GM12878 (cell line): ENCODE measurements at regions not wholly inside any gene's neighbourhood (a gene's known extent, or its start where the extent isn't known, plus 50 kb on each side); places are given as distances from the start of the nearest gene placed in this dataset.

Source experiments
- ATAC-seq: fragments of 200-7000 bp; cut with Tn5 transposase; 3 replicates; pipeline ENCODE4 v1.9.1; 2020; ENCODE audit warnings: mild to moderate bottlenecking, moderate library complexity
- BruUV-seq: library from RNA; stranded (reverse); fragments of 400-500 nt; replicated peaks from 2 replicates; lab custom pipeline; 2021; lab: Mats Ljungman, UMichigan
- CTCF ChIA-PET: fragments of 300-600 bp; sonication (Branson Sonifier 250); formaldehyde crosslinking; extraction: SDS; loops from one replicate; lab custom pipeline; 2021; ENCODE audit warnings: inconsistent platforms; lab: Yijun Ruan, JAX
- POLR2A ChIA-PET: fragments of 350-600 bp; formaldehyde crosslinking; extraction: SDS; loops from one replicate; lab custom pipeline; 2021; ENCODE audit warnings: inconsistent platforms; lab: Charles Lee
- RAD21 ChIA-PET: fragments of 300-600 bp; sonication (Branson Sonifier 250); formaldehyde crosslinking; loops from one replicate; lab custom pipeline; 2023; ENCODE audit warnings: antibody characterized with exemption; ENCODE audit not compliant: unreplicated experiment; lab: Charles Lee
- SMC1A ChIA-PET: fragments of 300-600 bp; sonication (Branson Sonifier 250); formaldehyde crosslinking; loops from one replicate; lab custom pipeline; 2023; ENCODE audit not compliant: unreplicated experiment, uncharacterized antibody; lab: Charles Lee
- DNase-seq: peaks from one replicate; pipeline ENCODE4 v3.0.0-alpha.2; 2011; ENCODE audit warnings: low read depth, low spot score
- FAIRE-seq: peaks from 3 replicates; lab custom pipeline; 2011; peaks lifted over from hg19 to GRCh38; lab: Jason Lieb, UNC
- H2AFZ ChIP-seq: 2 replicates; pipeline ENCODE4 v1.6.0; 2011; ENCODE audit warnings: low read depth, low read length, control low read depth; ENCODE audit not compliant: control insufficient read depth
- H3K27ac ChIP-seq: 2 replicates; pipeline ENCODE4 v1.5.1; 2011; ENCODE audit warnings: control low read depth; ENCODE audit not compliant: control insufficient read depth, insufficient read depth
- H3K27me3 ChIP-seq, 2 experiments: replicated peaks in 1 of 2; 2 replicates each; pipeline versions ENCODE4 v1.6.0 to v1.6.1; 2011; ENCODE audit warnings: low read length in 1 of 2; ENCODE audit not compliant: control insufficient read depth in 2 of 2, insufficient read depth in 2 of 2
- H3K36me3 ChIP-seq, 2 experiments: 2 replicates each; pipeline ENCODE4 v1.5.1; 2011; ENCODE audit warnings: low read length in 1 of 2; ENCODE audit not compliant: control insufficient read depth in 2 of 2, insufficient read depth in 2 of 2
- H3K4me1 ChIP-seq: 2 replicates; pipeline ENCODE4 v1.6.1; 2011; ENCODE audit warnings: mild to moderate bottlenecking, low read length, moderate library complexity, mixed read lengths; ENCODE audit not compliant: control insufficient read depth, insufficient read depth
- H3K4me2 ChIP-seq: 2 replicates; pipeline ENCODE4 v1.6.0; 2011; ENCODE audit warnings: control low read depth; ENCODE audit not compliant: control insufficient read depth, insufficient read depth
- H3K4me3 ChIP-seq: fragments of 200-600 bp; sonication (generic); 2 replicates; pipeline ENCODE4 v1.5.1; 2016
- H3K79me2 ChIP-seq: 2 replicates; pipeline ENCODE4 v1.6.0; 2011; ENCODE audit warnings: low read length; ENCODE audit not compliant: control insufficient read depth, insufficient read depth
- H3K9ac ChIP-seq: 2 replicates; pipeline ENCODE4 v1.8.0; 2011; ENCODE audit warnings: low read length, control low read depth, mixed read lengths; ENCODE audit not compliant: control insufficient read depth, insufficient read depth
- H3K9me3 ChIP-seq: replicated peaks from 3 replicates; pipeline ENCODE4 v1.5.1; 2011; ENCODE audit warnings: mild to moderate bottlenecking, low read length; ENCODE audit not compliant: control insufficient read depth, insufficient read depth
- H4K20me1 ChIP-seq: 2 replicates; pipeline ENCODE4 v1.6.0; 2011; ENCODE audit not compliant: control insufficient read depth, insufficient read depth
- BCLAF1 ChIP-seq: fragments of 450-650 bp; IDR thresholded peaks from 2 replicates; pipeline ENCODE4 v1.6.1; 2017; ENCODE audit warnings: antibody characterized with exemption, mild to moderate bottlenecking, moderate library complexity
- HSF1 ChIP-seq: fragments of 150-350 bp; IDR thresholded peaks from 2 replicates; pipeline ENCODE4 v1.6.1; 2014; ENCODE audit warnings: mild to moderate bottlenecking, low read depth, low read length
- NFYA ChIP-seq: IDR thresholded peaks from 2 replicates; pipeline ENCODE4 v1.6.1; 2011; ENCODE audit warnings: low read depth, mild to moderate bottlenecking, low read length, improper control_type of control experiment, borderline replicate concordance
- PBX3 ChIP-seq: IDR thresholded peaks from 2 replicates; pipeline ENCODE4 v1.6.1; 2011; ENCODE audit warnings: mild to moderate bottlenecking, low read depth, low read length, moderate library complexity; ENCODE audit not compliant: insufficient replicate concordance
- POLR2A ChIP-seq: IDR thresholded peaks from 2 replicates; pipeline ENCODE4 v1.6.1; 2011; ENCODE audit warnings: low read depth, mild to moderate bottlenecking, low read length
- POLR2AphosphoS2 ChIP-seq: IDR thresholded peaks from 2 replicates; pipeline ENCODE4 v1.6.1; 2011; ENCODE audit warnings: low read depth, mild to moderate bottlenecking, low read length, improper control_type of control experiment, moderate library complexity
- RCOR1 ChIP-seq: conservative IDR thresholded peaks from 2 replicates; pipeline ENCODE4 v1.6.1; 2012; ENCODE audit warnings: low read depth, low read length, improper control_type of control experiment
- RUNX3 ChIP-seq: IDR thresholded peaks from 2 replicates; pipeline ENCODE4 v1.6.1; 2012; ENCODE audit warnings: low read length, inconsistent platforms
- SIN3A ChIP-seq: IDR thresholded peaks from 2 replicates; pipeline ENCODE4 v1.6.1; 2012; ENCODE audit warnings: low read depth, low read length, improper control_type of control experiment
- SKIL ChIP-seq: fragments of 450-650 bp; IDR thresholded peaks from 2 replicates; pipeline ENCODE4 v1.6.1; 2017; ENCODE audit warnings: mild to moderate bottlenecking, low read depth, inconsistent platforms; ENCODE audit not compliant: poor library complexity, severe bottlenecking
- SUZ12 ChIP-seq: fragments of 200-600 bp; sonication (generic); IDR thresholded peaks from one replicate; pipeline ENCODE4 v1.6.1; 2018; ENCODE audit warnings: antibody characterized with exemption, mild to moderate bottlenecking; ENCODE audit not compliant: unreplicated experiment
- TARDBP ChIP-seq: IDR thresholded peaks from 2 replicates; pipeline ENCODE4 v1.6.1; 2016; ENCODE audit warnings: borderline replicate concordance
- WRNIP1 ChIP-seq: IDR thresholded peaks from 2 replicates; pipeline ENCODE4 v1.6.1; 2011; ENCODE audit warnings: low read depth, low read length, improper control_type of control experiment, borderline replicate concordance
- ZNF24 ChIP-seq: fragments of 450-650 bp; IDR thresholded peaks from 2 replicates; pipeline ENCODE4 v1.6.1; 2017; ENCODE audit warnings: antibody characterized with exemption, mild to moderate bottlenecking
- WGBS: methylation state at CpG from one replicate; pipeline ENCODE4 v1.1.6; 2016; ENCODE audit warnings: low lambda C conversion rate; ENCODE audit not compliant: insufficient replicate concordance, insufficient coverage; ENCODE audit errors: missing lambda C conversion rate; 5-methylcytosine and 5-hydroxymethylcytosine counted together
- in situ Hi-C: fragments of 300-500 bp; cut with MboI; formaldehyde crosslinking; loops from 9 replicates; pipeline ENCODE4 v1.14.3; 2018; ENCODE audit warnings: mixed read lengths
- intact Hi-C: fragments of 100-400 bp; cut with micrococcal nuclease; formaldehyde crosslinking; loops from one replicate; pipeline ENCODE4 v1.14.2; 2022; ENCODE audit not compliant: unreplicated experiment

GRCh38 chr3:164521644-164522043, 556.7 kb downstream of the SI start:
- DNase-seq (no peak), ATAC-seq (no peak), FAIRE-seq (no peak)
- no peaks in the 10 kb centered on the region for H3K36me3 ChIP-seq
- RAD21 ChIA-PET: no interaction called here
- SMC1A ChIA-PET: no interaction called here
- no peaks in the 10 kb centered on the region for H3K27me3 ChIP-seq
- H2AFZ ChIP-seq: no peak overlapping the region
- CTCF ChIA-PET: no interaction called here
- no peaks in the 10 kb centered on the region for H3K79me2 ChIP-seq
- POLR2A ChIA-PET: no interaction called here
- no peak overlapping the region for H3K9ac ChIP-seq
- no peaks in the 10 kb centered on the region for H3K9me3 ChIP-seq
- no peaks in the 10 kb centered on the region for H3K4me1 ChIP-seq
- in situ Hi-C loops (no loop called here), intact Hi-C loops (no loop called here)
- no peaks in the 10 kb centered on the region for H4K20me1 ChIP-seq
- H3K27ac ChIP-seq: no peak overlapping the region
- TF ChIP-seq WRNIP1 (no peak), PBX3 (no peak), TARDBP (no peak), POLR2A (no peak), POLR2AphosphoS2 (no peak), NFYA (no peak), SKIL (no peak), SUZ12 (no peak), RCOR1 (no peak), RUNX3 (no peak), SIN3A (no peak), ZNF24 (no peak), BCLAF1 (no peak), HSF1 (no peak)
- H3K4me2 ChIP-seq: no peak overlapping the region
- WGBS: 31% methylated on average over 2 of the region's 2 CpGs
- BruUV-seq: no TSS peak
- no peak overlapping the region for H3K4me3 ChIP-seq
